Common myeloid progenitor, CD34-positive (primary cell): ENCODE measurements at regions not wholly inside any gene's neighbourhood (a gene's known extent, or its start where the extent isn't known, plus 50 kb on each side); places are given as distances from the start of the nearest gene placed in this dataset.

ENCODE experiments used
- CTCF ChIA-PET: fragments of 350-600 bp; sonication (Branson Sonifier 250); formaldehyde crosslinking; loops from one replicate; lab custom pipeline; 2021; ENCODE audit warnings: antibody characterized with exemption; lab: Charles Lee
- POLR2A ChIA-PET: fragments of 350-600 bp; sonication (Branson Sonifier 250); formaldehyde crosslinking; loops from one replicate; lab custom pipeline; 2021; ENCODE audit warnings: antibody characterized with exemption; lab: Charles Lee
- DNase-seq, 3 donors: peaks; one replicate each; pipeline versions ENCODE4 v3.0.0 to v3.0.0-alpha.2; 2013
- H3K27ac ChIP-seq, 2 experiments: 1 replicate in 1 of 2; 2 replicates in 1 of 2; pipeline ENCODE4 v1.7.0; 2013; ENCODE audit warnings: inconsistent platforms in 2 of 2, low read length in 2 of 2, mild to moderate bottlenecking in 2 of 2, low read depth in 1 of 2, moderate library complexity in 1 of 2; ENCODE audit not compliant: severe bottlenecking in 2 of 2, insufficient read depth in 1 of 2, poor library complexity in 1 of 2
- H3K27me3 ChIP-seq, 5 experiments: replicated peaks in 2 of 5; 1 replicate in 3 of 5; 2 replicates in 2 of 5; pipeline versions ENCODE4 v1.6.1 to v1.7.0; 2013; ENCODE audit warnings: low read length in 4 of 5, mild to moderate bottlenecking in 2 of 5, moderate library complexity in 2 of 5, inconsistent platforms in 1 of 5; ENCODE audit not compliant: insufficient read depth in 5 of 5, control insufficient read depth in 4 of 5
- H3K36me3 ChIP-seq, 4 experiments: 1 replicate in 2 of 4; 2 replicates in 2 of 4; pipeline versions ENCODE4 v1.6.1 to v1.7.0; 2013; ENCODE audit warnings: low read length in 3 of 4, control low read depth in 1 of 4, mild to moderate bottlenecking in 1 of 4; ENCODE audit not compliant: control insufficient read depth in 4 of 4, insufficient read depth in 4 of 4
- H3K4me1 ChIP-seq, 4 experiments: 1 replicate in 3 of 4; 2 replicates in 1 of 4; pipeline versions ENCODE4 v1.6.1 to v1.7.1; 2013; ENCODE audit warnings: low read length in 3 of 4, mild to moderate bottlenecking in 3 of 4, control low read depth in 1 of 4, inconsistent platforms in 1 of 4, moderate library complexity in 1 of 4; ENCODE audit not compliant: control insufficient read depth in 4 of 4, insufficient read depth in 4 of 4; ENCODE audit errors: control extremely low read depth in 1 of 4
- H3K4me3 ChIP-seq, 7 experiments: 1 replicate in 4 of 7; 2 replicates in 3 of 7; pipeline versions ENCODE4 v1.5.1 to v1.7.0; 2013; ENCODE audit warnings: mild to moderate bottlenecking in 7 of 7, low read length in 6 of 7, moderate library complexity in 6 of 7, inconsistent platforms in 2 of 7, low read depth in 2 of 7, control low read depth in 1 of 7; ENCODE audit not compliant: insufficient read depth in 4 of 7, control insufficient read depth in 1 of 7; ENCODE audit errors: extremely low read depth in 1 of 7
- H3K9me3 ChIP-seq, 5 experiments: 1 replicate in 4 of 5; 2 replicates in 1 of 5; pipeline versions ENCODE4 v1.6.1 to v1.7.1; 2013; ENCODE audit warnings: low read length in 4 of 5, mild to moderate bottlenecking in 2 of 5, inconsistent platforms in 1 of 5, low read depth in 1 of 5, moderate library complexity in 1 of 5; ENCODE audit not compliant: control insufficient read depth in 4 of 5, insufficient read depth in 2 of 5; ENCODE audit errors: control extremely low read depth in 1 of 5
- whole genome bisulfite sequencing: methylation state at CpG from one replicate; pipeline ENCODE4 v1.1.5; 2013; ENCODE audit not compliant: insufficient coverage; 5-methylcytosine and 5-hydroxymethylcytosine counted together

- ChIA-PET CTCF (interaction anchor here (0.8 to 1.3 kb wide), 3 partner anchors 9 to 11 kb away, joined by 3 to 4 read pairs (median 3); no protein-coding TSS in a partner anchor), POLR2A (no interaction called here)
- Histone ChIP-seq H3K27ac (no peak overlapping the region), H3K36me3 (no peaks in the 10 kb centered on the region), H3K27me3 (no peaks in the 10 kb centered on the region), H3K4me3 (no peak overlapping the region), H3K4me1 (peaks cover 0 to 23% (median 8%) of the 10 kb centered on the region in 4 experiments), H3K9me3 (no peaks in the 10 kb centered on the region)
- 96% methylated on average over 10 of the region's 14 CpGs for WGBS
- peak in 1 of 3 donors; percentile 55 for DNase-seq
These were observed 160.2 kb upstream of the ALKAL2 start for GRCh38 chr2:447902-448665.

DNA sequence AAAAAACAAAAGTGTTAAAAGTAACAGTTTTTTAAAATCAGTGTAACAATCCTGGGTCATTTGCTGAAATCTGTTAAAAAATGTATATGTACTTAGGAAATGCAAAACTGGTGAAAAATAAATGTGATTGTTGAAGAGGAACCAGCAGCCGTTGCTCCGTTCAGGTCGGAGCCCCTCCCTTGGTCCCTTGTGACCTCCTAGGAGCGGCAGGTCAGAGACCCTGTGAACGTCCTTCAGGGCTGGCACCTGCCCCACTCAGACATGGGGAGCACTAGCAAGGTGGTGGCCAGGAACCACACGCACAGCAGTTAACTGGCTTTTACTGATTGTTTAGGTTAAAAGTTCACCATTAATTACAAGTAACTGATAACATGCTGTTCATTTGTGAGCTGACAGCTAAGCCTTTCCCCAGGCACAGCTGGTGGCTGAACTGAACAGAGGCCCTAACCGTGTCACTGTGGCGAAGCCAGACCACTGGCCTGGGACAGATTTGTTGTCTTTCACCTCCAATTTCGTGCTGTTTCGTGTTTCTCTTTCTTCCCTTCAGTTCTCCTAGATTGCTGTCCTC lies 159.2 kb upstream of the ALKAL2 start:
- peaks cover 0 to 31% (median 11%) of the 10 kb centered on the region in 4 experiments for H3K4me1 ChIP-seq
- ChIA-PET POLR2A (no interaction called here), CTCF (interaction anchor here (1.3 kb wide), 1 partner anchor 12 kb away, joined by 3 read pairs; no protein-coding TSS in a partner anchor)
- no peaks in the 10 kb centered on the region for H3K36me3 ChIP-seq
- H3K4me3 ChIP-seq = no peak overlapping the region
- H3K27ac ChIP-seq = no peak overlapping the region
- DNase-seq = peak in 1 of 3 donors; percentile 45
- WGBS = 84% methylated on average over 8 of the region's 10 CpGs
- H3K9me3 ChIP-seq = no peaks in the 10 kb centered on the region
- H3K27me3 ChIP-seq = no peaks in the 10 kb centered on the region

DNA sequence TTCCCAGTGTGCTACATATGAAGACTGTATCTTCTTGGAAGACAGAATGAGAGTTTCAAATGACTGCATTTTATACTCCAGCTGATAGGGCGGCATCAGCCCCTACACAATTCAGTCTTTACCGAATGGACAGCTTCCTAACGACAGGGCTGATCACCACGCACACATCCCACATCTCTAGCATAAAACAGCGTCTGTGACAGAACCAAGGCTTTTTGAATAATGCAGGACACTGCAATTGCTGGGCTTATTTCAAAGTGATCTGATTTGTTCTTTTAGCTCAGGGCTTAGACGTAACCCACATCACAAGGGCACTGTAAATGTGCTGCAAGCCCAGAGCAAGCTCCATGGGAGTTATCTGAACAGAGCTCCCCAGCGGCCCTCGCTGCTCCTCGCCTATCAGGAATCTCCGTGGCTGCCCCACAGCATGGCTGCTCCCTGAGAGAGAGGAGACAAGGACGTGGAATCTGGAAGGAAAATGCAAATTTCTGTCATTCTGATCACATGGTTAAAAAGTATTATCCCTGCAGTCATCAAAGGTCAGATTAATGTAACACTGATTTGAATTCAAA lies 158.5 kb upstream of the ALKAL2 start:
- peaks cover 0 to 37% (median 11%) of the 10 kb centered on the region in 4 experiments for H3K4me1 ChIP-seq

GRCh38 chr2:445896-446295 lies 158.0 kb upstream of the ALKAL2 start:
- ChIA-PET POLR2A (no interaction called here), CTCF (no interaction called here)
- H3K9me3 ChIP-seq = no peaks in the 10 kb centered on the region
- H3K27me3 ChIP-seq = no peaks in the 10 kb centered on the region
- WGBS = 94% methylated on average over 6 of the region's 6 CpGs
- no peak overlapping the region for H3K27ac ChIP-seq
- no peak for DNase-seq
- H3K4me1 ChIP-seq = peaks cover 0 to 42% (median 12%) of the 10 kb centered on the region in 4 experiments
- H3K4me3 ChIP-seq = no peak overlapping the region
- H3K36me3 ChIP-seq = no peaks in the 10 kb centered on the region

More for the DNA sequence above, 158.5 kb upstream of the ALKAL2 start:
- Histone ChIP-seq H3K27me3 (no peaks in the 10 kb centered on the region), H3K9me3 (no peaks in the 10 kb centered on the region), H3K36me3 (no peaks in the 10 kb centered on the region), H3K4me3 (no peak overlapping the region), H3K27ac (no peak overlapping the region)
- CTCF ChIA-PET = no interaction called here
- WGBS = over 99% methylated on average over 11 of the region's 11 CpGs
- POLR2A ChIA-PET = no interaction called here
- DNase-seq = no peak

GRCh38 chr2:444937-445884 lies 157.3 kb upstream of the ALKAL2 start:
- H3K36me3 ChIP-seq = no peaks in the 10 kb centered on the region
- no peaks in the 10 kb centered on the region for H3K27me3 ChIP-seq
- H3K9me3 ChIP-seq = no peaks in the 10 kb centered on the region
- H3K27ac ChIP-seq = no peak overlapping the region
- DNase-seq = peak in 2 of 3 donors; percentile 71 to 77
- no peak overlapping the region for H3K4me3 ChIP-seq
- POLR2A ChIA-PET = no interaction called here
- CTCF ChIA-PET = no interaction called here
- H3K4me1 ChIP-seq = peaks cover 0 to 49% (median 18%) of the 10 kb centered on the region in 4 experiments
- 82% methylated on average over 36 of the region's 39 CpGs for WGBS

GRCh38 chr2:443741-444140 lies 155.8 kb upstream of the ALKAL2 start:
- Histone ChIP-seq H3K36me3 (no peaks in the 10 kb centered on the region), H3K27ac (no peak overlapping the region), H3K9me3 (no peaks in the 10 kb centered on the region), H3K4me1 (peaks cover 0 to 64% (median 25%) of the 10 kb centered on the region in 4 experiments), H3K27me3 (no peaks in the 10 kb centered on the region), H3K4me3 (peak overlapping the region in 1 of 7 experiments; percentile 59)
- ChIA-PET CTCF (no interaction called here), POLR2A (no interaction called here)
- WGBS = 0% methylated on average over 1 of the region's 6 CpGs
- peak in 2 of 3 donors; percentile 81 to 82 for DNase-seq
